Inferior parietal cortex (tissue), 1 donor: ENCODE measurements at regions not wholly inside any gene's neighbourhood (a gene's known extent, or its start where the extent isn't known, plus 50 kb on each side); places are given as distances from the start of the nearest gene placed in this dataset.
A peak's percentile ranks its signal among the peaks of the same experiment; 100 is the strongest.
"Not testable (repeated sequence)": the region's sequence is repeated elsewhere in the genome, so short reads cannot be mapped to it uniquely, and the experiment has no call there.

ENCODE experiments used
- DNase-seq: peaks from one replicate; pipeline ENCODE4 v3.0.0-alpha.2; 2016; ENCODE audit errors: extremely low spot score

GRCh38 chr4:158122501-158122900 is 50.3 kb downstream of the GASK1B start:
- no peak for DNase-seq

GRCh38 chr4:158121161-158121579 is 51.7 kb downstream of the GASK1B start:
- DNase-seq, result peak; percentile 50

- DNase-seq, result peak; percentile 54
These were observed 52.1 kb downstream of the GASK1B start for GRCh38 chr4:158120645-158121151.

GRCh38 chr4:158112611-158113010 is 60.2 kb downstream of the GASK1B start:
- no peak for DNase-seq

- no peak for DNase-seq
These were observed 61.6 kb downstream of the GASK1B start for GRCh38 chr4:158111241-158111640.

- no peak for DNase-seq
These were observed 69.9 kb downstream of the GASK1B start for GRCh38 chr4:158102904-158103303.

- no peak for DNase-seq
These were observed 73.1 kb downstream of the GASK1B start for GRCh38 chr4:158099686-158100085.

GRCh38 chr4:158098802-158099201 is 74.0 kb downstream of the GASK1B start:
- no peak for DNase-seq

GRCh38 chr4:158094413-158095134 is 78.3 kb downstream of the GASK1B start:
- DNase-seq, result no peak

- no peak for DNase-seq
These were observed 82.5 kb downstream of the GASK1B start for GRCh38 chr4:158090323-158090722.

- DNase-seq, result not testable (repeated sequence)
These were observed 82.9 kb downstream of the GASK1B start for GRCh38 chr4:158089897-158090296.

GRCh38 chr4:158080354-158080753 is 92.5 kb downstream of the GASK1B start:
- no peak for DNase-seq

GRCh38 chr4:158079661-158080060 is 93.2 kb downstream of the GASK1B start:
- DNase-seq, result no peak

GRCh38 chr4:158077835-158078234 is 95.0 kb downstream of the GASK1B start:
- DNase-seq, result no peak

- DNase-seq, result no peak
These were observed 98.0 kb downstream of the GASK1B start for GRCh38 chr4:158074851-158075250.

- DNase-seq, result no peak
These were observed 100.9 kb downstream of the GASK1B start for GRCh38 chr4:158071931-158072330.

- DNase-seq, result no peak
These were observed 104.8 kb downstream of the GASK1B start for GRCh38 chr4:158068068-158068467.

GRCh38 chr4:158067646-158068045 is 105.2 kb downstream of the GASK1B start:
- no peak for DNase-seq

- no peak for DNase-seq
These were observed 107.2 kb downstream of the GASK1B start for GRCh38 chr4:158065603-158066002.

GRCh38 chr4:158065176-158065575 is 107.6 kb downstream of the GASK1B start:
- DNase-seq, result no peak

- DNase-seq, result no peak
These were observed 116.1 kb downstream of the GASK1B start for GRCh38 chr4:158056689-158057245.

GRCh38 chr4:158055668-158056067 is 117.2 kb downstream of the GASK1B start:
- no peak for DNase-seq

GRCh38 chr4:158053801-158054200 is 119.0 kb downstream of the GASK1B start:
- no peak for DNase-seq
